ENCODE measurements at regions not wholly inside any gene's neighbourhood (a gene's known extent, or its start where the extent isn't known, plus 50 kb on each side); places are given as distances from the start of the nearest gene placed in this dataset.

DNA sequence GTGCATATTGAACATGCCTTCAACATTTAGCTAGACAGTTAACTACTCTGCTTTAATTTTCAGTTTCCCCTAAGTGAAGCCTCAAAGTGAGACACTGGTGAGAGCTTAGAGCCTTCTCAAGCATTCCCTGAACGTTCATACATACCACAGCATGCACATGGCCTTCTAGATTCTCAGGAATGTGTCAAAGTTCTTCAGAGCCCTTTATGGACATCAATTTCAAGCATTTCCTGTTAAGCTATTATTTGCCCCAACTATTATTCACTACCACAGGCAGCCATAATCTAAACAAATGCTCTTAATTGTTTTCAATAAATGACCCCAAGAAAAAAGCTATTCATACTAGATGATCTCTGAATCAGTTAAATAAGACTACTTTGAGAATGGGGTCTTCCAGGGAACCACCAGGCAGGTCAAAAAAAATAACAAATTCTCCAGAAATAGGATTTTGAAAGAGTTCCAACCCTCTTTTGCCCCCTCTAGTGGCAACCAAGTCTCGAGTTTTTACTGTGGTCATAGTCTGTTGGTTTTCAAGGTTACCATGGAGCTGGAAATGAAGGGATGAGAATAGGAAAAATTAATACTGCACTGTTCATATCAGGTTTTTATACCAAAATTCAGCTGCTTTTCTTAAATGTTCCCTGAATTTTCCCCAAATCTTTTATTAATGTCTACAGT is 235.4 kb downstream of the RAB28 start:
- no peak for DNase-seq

DNA sequence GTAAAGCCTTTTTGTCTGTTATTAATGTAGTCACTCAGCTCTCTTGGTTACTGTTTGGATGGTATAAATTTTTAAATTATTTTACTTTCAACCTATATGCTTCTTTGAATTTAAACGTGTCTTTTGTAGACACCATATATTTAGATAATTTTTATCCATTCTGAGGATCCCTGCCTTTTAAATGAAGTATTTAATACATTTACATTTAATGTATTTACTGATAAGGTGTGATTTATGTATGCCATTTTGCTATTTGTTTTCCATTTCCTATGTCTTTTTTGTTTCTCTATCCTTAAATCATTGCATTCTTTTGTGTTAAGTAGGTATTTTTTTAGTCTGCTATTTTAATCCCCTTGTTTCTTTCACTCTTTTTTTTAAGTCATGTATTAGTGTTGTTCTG is 238.0 kb downstream of the RAB28 start:
- DNase-seq, result no peak

DNA sequence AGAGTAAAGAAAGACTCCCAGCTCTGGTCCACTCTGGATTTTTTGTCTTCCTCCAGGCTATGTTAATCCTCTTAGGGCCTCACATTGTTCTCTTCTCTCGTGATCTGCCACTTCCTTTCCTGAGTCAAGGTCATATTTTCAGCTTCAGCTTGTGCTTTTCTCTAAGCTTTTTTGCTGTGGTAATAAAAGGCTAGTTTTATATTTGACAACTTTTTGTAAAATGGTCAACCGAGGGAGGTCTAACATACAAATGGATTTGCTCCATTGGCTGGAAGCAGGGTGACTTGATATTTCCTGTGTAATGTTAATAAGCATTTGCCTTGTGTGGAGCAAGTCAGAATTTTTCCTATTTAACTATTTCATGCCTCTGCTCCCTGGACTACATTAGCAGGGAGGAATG is 239.7 kb downstream of the RAB28 start:
- DNase-seq, result no peak

DNA sequence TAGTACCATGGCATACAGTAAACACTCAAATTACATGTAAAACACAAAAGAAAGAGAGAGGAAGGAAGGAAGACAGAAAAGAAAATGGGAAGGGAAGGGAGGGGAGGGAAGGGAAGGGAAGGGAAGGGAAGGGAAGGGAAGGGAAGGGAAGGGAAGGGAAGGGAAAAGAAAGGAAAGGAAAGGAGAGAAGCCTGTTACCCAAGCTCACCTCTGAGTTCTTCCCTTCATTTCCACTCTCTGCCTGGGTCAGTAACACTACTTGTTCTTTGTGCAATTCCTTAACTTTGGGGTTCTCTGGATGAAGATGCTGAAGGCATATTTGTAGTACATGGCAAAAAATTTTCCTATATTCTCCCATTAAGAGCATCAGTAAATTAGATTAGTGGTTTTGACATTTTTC is 241.0 kb downstream of the RAB28 start:
- no peak for DNase-seq

DNA sequence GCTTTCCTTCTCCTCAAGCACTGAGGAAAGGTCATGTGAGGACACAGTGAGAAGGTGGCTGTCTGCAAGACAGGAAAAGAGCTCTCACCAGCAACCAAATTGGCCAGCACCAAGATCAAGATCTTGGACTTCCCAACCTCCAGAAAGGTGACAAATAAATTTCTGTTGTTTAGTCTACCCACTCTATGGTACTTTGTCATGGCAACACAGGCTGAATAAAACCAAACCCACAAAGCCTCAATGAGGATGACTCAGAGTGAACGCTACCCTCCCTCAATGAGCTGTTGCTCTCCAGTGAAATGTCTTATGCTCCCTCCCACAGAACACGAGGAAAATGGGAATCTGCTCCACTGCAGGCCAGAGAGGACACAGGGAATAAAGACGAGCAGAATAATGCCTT is 244.1 kb downstream of the RAB28 start:
- DNase-seq, result peak; percentile 1

DNA sequence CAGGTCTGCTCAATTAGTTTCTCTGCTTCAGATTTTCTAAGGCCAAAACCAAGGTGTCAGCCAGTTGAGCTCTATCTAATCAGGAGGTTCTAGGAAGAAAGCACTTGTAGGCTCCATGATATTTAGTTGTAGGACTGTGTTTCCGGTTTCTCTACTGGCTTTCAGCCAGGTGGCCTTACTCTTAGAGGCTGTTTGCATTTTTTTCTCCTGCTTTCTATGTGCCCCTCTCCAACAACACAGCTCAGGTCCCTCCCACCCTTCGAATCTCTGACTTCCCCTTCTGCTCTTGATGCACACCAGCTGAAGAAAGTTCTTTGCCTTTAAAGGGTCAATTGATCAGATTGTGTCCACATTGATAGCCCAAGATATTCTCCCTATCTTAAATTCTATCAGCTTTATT is 245.2 kb downstream of the RAB28 start:
- DNase-seq, result no peak

DNA sequence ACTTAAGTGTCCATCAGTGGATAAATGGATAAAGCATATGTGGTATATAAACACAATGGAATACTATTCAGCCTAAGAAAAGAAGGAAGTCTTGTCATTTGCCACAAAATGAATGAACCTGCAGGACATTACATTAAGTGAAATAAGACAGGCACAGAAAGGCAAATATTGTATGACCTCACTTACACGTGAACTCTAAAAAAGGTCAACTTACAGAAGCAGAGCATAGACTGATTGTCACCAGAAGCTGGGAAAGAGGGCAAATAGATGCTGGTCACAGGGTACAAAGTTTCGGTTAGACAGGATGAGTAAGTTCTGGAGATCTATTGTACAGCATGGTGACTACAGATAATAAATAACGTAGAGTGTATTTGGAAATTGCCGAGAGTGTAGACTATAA is 247.7 kb downstream of the RAB28 start:
- DNase-seq, result no peak

DNA sequence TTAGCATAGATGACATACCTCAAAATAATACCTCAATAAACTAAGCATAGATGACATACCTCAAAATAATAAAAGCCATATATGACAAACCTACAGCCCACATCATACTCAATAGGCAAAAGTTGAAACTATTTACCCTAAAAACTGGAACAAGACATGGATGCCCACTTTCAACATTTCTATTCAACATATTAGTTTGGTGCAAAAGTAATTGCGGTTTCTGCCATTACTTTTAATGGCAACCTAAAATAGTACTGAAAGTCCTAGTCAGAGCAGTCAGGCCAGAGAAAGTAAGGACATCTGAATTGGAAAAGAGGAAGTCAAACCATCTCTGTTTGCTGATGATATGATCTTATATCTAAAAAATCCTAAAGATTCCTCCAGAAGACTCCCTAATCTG is 250.4 kb downstream of the RAB28 start:
- no peak for DNase-seq

DNA sequence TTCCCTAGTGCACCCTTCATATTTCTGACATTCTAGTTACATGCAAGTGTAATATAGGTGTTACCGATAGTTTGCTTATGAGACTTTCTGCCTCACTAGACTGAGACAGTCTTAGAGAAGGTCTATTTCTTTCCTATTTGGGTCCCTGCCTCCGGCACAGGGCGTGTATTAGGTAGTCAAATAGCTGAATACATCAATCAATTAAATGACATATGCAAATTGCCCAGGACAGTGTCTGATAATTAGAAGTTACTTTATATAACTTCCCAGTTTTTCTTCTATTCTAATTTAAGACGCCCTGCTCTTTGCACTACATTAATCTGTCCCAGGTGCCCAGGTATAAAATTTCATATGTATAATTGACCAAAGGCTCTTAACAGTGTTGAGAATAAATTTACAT is 264.2 kb downstream of the RAB28 start:
- no peak for DNase-seq

DNA sequence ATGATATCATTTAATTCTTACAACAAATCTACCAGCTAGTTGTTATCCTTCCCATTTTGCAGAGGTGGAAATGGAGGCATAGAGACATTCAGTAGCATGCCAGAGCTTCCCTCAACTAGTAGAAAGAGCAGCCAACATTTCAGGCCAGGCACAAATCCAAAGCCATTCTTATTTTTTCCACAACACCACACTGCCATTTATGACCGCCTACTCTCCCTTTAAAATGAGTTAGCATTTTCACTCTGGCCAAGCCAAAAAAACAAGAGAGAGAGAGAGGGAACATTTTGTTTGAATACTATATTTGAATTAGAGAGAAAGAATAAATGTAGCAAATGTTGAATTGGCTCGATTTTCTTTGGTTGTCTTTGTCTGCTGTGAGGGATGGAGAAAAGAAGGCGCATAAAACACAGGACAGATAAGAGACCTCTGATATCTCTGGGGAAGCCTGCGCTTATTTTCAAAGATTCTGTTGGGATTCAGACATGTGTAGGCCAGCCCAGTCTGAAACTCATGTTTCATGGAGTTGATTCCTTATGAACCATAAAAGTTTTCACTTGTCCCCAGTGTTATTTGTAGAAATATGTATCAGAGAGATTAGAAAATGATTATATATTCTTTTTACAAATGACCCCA is 265.7 kb downstream of the RAB28 start:
- DNase-seq, result no peak

DNA sequence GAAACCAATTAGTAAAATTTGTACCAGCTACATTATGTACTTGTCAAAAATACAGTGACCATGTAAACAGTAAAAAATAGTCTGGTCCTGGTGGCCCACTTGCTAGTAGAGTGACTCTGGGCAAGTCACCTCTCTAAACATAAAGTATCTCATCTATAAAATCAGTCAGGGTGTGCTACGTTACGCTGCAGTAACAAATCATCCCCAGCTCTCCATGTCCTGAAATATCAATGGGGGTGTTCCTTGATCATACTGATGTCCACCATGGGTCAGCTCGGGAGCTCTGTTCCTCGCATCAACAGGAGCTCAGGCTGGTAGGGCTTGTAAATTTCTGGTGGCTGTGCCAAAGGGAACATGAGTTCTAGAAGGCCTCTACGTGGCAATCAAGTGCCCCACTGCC is 268.6 kb downstream of the RAB28 start:
- no peak for DNase-seq

DNA sequence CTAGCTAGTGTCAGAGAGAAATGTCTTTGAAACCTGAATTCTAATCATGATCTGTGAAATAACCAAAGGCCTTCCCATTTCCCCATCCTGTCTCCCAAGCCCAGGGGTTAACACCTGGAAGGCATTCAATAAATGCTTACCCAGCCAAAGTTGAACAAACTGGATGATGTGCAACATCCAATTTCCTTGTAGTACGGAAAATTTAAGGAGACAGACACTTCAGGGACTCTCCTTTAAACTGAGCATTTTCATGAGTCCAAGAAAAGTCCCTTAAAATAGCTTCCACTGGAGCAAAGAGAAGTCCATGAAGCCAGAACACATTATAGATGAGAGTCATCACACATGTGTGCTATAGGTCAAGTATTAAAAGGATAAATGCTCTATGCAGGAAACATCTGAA is 271.2 kb downstream of the RAB28 start:
- DNase-seq, result no peak

DNA sequence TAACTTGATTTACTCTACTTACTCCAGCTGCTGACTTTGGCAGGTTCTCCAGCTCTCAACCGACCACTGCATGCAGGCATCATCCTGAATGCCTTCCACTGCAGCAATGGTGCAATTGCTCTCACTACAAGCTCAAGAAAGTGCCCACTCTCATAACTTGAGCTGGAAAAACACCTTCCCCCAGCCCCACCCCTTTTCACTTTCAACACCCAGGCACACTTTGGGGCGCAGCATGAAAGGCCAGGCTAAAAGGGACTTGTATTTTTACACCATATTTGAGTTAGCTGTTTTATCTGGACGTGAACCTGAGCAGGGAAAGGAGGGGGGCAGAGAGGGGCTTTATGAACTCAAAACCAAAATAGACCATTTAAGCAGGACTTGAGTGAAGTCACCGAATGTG is 274.5 kb downstream of the RAB28 start:
- DNase-seq, result no peak

DNA sequence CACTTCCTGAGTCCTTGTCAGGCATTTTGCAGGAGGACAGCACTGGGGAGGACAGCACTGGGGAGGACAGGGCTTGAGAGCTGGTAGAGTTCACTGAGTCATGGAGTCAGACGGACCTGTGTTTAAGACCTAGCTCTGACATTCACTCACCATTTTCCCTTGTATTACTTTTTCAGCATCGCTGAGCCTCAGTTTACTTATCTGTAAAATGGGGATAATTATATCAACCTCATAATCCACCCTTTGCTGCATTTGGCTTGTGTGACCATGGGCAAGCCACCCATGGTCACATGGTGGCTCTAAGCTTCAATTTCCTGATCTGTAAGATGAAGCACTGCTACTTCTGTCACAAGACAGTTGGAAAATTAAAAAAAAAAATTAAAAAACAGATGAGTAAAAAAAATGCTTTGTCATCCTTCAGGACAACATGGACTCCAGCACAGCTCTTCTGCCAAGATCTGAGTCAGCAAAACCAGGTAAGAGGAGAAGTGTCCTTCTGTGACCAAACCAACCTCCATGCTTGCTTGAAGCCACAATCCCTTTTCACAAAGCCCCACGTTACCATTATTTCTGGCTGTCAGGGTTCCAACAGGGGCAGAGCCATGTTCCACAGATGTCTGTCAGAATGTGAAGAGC is 275.5 kb downstream of the RAB28 start:
- no peak for DNase-seq

DNA sequence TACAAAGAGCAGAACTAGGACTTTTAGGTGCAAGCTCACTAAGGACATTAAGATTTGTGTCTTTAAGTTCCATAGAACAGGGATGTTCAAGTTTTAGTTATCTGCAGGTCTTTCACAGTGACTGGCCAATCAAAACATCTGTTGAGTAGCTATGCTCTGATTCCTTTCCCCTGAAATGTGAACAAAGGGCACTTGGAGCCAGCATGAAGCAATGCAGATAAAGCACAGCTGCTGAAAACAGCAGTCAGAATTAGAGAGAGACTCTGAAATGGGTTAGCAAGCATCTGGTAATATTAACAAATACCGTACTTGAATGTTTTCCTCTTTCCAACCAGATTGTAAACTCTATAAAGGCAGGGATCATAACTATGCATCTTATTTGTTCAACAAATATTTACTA is 276.9 kb downstream of the RAB28 start:
- no peak for DNase-seq

DNA sequence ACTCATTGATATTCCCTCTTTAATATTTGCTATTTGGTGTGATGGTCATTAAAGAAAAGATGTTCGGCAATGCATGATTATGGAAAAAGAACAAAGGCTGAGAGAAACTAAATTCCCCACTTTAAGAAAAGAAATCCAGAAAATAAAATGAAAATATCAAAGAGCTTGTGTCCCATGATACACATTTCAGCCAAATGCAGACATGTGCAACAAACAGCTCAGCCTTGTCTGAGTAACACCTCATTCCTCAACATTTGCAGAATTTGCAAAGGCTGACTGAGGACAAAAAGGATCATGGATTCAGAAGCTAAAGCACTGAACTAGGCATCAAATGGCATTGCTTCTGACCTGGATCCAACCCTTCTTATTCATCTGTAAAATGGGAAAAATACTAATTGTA is 281.0 kb downstream of the RAB28 start:
- no peak for DNase-seq

DNA sequence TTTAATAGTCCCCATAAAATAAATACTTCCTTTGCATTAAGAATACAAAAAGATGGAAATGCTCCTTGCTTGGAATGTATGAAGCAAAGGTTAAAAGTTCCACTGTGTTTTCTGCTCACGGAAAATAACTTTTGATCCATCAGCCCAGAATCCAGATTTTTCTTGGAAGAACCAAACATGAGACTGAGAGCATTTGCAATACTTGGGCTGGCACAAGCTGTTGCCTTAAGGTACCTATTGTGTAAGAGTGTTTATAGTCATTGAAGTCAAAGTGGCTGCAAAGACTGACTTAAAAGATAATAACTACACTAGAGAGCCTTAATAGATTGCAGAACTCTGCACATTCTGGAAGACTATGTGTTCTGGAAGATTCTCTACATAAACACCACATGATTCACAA is 281.4 kb downstream of the RAB28 start:
- no peak for DNase-seq

DNA sequence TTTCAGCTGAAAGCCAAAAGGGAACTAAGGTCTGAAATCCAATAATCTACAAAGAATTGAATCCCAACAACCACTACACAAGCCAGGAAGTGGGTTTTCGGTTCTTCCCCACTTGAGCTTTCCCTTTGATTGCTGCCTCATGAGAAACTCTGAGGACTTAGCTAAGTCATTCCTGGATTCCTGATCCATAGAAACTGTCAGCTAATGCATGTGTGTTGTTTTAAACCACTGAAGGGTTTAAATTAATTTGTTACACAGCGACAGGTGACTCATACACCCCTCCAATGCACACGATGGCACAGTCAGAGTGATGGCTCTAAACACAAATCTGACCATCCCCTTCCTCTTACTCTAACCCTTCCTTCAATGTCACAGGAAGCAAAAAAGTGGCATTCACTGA is 282.9 kb downstream of the RAB28 start:
- DNase-seq, result no peak

DNA sequence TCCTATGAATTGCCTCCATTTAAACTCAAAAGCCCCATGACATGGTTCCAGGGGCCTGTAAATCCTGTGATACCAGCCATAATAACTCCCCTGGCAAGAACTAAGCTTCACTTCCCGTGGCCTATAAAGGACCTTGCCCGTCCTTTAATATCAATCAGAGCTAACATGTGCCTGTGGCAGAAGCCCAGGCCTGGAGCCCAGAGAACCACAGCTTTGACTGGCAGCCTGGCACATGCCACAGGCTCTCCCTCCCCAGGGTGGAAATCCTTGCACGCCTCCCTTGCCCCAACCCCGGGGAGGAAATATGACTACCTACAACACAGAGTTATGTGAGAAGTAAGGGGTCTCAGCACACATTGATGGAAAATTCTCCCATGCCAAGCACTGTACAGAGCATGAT is 287.4 kb downstream of the RAB28 start:
- no peak for DNase-seq

DNA sequence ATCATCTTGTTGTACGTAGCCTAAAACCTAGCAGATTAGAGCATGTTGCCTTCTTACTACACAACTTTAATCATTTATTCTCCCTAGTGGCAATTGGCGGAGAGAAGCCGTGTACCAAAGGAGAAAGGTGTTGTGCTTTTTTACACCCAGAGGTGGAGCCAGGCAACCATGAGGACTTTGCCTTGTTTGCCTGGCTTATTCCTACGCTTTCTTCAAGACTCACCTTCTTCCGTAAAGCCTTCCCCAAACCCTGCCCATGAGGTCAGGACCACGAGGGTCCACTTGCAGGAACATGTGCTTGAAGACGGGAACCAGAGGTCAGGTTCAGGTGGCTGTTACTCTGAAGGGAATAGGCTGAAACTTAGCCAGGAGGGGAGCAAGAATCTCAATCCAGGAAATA is 290.5 kb downstream of the RAB28 start:
- no peak for DNase-seq

DNA sequence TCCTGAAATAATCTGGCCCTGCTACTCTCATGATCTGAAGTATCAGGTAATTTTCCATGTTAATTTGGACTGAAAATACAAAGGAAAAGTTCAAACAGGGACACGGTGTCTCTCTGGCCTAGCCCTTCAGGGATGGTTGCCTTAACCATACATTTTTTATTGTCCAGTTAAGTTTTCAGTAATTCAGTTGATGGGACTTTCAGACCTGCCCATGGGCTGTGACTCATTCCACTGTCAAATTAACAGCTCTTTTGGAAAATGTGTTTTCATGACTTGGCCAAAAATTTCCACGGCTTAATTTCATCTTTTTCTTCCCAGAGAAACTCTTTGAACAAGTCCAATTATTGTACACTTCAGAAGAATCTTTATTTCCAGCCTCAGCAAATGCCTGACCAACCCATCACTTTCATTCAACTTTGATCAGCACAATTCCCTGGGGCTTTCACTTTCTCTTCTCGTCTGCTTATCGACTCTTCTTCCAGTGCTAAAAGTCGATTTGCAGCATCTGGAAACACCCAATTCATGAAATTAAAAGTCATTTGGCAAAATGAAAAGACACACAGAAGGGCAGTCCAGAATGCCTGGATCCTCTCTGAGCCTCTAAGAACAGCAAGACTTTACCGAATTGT is 293.9 kb downstream of the RAB28 start:
- DNase-seq, result no peak

DNA sequence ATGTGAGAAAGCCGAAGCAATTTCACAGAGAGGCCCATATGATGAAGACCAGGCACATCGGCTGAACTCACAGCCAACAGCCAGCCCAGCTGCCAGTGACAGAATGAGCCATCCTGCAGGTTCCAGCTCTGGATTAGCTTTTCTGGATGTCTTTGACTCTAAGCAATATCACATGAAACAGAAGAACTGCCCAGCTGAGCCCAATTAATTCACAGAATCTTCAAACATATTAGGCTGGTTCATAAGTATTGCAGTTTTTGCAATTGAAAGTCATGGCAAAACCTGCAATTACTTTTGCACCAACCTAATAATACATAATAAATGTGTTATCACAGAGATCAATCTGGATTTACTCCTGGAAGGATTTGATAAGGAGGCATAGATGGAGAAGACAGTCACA is 299.9 kb downstream of the RAB28 start:
- no peak for DNase-seq

DNA sequence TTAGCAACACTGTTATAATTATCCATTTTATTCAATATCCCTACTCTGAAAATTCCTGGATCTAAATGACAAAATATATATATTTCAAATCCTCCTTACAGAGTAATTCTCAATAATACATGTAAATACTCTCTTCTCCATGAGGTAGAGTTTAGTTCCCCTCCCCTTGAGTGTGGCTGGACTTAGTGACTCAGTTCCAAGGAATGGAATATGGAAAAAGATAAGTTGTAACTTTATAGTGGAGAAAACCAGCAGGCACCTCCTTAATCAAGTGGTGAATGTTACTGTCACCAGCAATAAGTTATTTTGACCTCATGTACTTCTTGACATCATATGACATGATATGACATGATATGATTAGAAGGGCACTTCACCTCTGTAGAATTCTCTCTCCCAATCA is 302.0 kb downstream of the RAB28 start:
- no peak for DNase-seq

DNA sequence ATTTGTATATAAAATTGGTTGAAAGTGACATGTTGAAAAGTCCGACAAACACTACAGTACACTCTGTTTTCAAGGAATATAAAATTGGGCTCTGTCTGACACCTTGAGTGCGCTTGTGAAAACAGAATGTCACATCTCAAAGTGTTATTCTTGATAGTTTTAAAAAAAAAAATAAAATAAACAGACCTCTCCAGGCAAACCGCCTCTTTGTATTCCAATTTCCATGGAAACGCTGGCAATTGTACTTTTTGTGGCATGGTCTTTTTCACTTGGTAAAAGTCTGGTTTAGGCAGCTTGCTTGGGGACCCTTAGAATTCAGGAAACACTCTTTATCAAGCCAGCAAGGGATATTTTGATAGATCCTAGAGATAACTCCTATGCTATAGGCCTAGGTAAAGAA is 302.5 kb downstream of the RAB28 start:
- DNase-seq, result no peak
